GM19043 (cell line): ENCODE measurements at regions not wholly inside any gene's neighbourhood (a gene's known extent, or its start where the extent isn't known, plus 50 kb on each side); places are given as distances from the start of the nearest gene placed in this dataset.
"Not testable (repeated sequence)": the region's sequence is repeated elsewhere in the genome, so short reads cannot be mapped to it uniquely, and the experiment has no call there.

Experiments
- ATAC-seq: cut with Tn5 transposase; IDR thresholded peaks from one replicate; pipeline ENCODE4 v1.9.1; 2021; ENCODE audit warnings: low read depth; ENCODE audit not compliant: unreplicated experiment

- no peak for ATAC-seq
Observed at GRCh38 chr22:23384431-23384830, 195.7 kb downstream of the IGLL1 start.

DNA sequence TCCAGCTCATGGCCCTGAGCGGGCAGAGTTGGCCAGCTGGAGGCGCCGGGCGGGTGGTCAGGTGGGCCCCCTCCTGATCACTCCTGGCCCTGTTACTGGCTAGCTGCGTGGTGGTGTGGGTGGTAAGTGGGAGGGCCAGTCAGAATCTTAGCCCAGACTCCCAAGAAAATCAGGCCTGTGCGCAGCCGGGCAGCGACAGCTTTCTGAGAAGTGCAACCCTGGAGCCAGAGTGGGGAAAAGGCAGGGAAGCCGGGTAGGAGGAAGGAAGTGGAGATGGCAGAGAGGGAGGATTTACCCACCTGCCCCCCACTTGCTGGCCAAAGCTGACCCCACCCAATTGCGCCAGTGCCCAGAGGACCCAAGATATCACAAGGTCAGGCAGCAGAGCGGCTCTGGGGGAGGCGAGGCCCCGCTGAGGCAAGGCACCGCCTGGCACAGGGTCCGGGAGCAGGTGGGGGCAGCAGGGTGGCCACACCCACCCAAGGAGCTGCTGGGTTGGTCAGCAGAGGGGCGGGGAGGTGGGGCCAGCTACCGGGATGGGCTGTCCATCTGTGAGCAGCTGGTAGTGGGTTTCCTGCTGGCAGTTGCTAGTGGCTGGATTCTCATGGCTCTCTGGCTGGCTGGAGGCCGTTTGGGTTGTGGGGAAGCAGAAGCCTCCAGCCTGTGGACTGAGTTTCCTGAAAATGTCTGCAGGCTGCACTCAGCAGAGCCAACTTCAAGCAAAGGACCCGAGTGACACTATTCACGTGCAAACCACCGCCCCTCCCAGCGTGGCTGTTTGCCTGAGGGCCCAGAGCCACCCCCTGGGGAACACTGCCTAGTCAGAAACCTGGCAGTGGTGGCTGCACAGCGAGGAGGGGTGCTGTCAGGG lies 196.4 kb downstream of the IGLL1 start:
- no peak for ATAC-seq

GRCh38 chr22:23382428-23383218 lies 197.5 kb downstream of the IGLL1 start:
- ATAC-seq, result no peak

GRCh38 chr22:23381661-23382427 lies 198.2 kb downstream of the IGLL1 start:
- ATAC-seq, result no peak

DNA sequence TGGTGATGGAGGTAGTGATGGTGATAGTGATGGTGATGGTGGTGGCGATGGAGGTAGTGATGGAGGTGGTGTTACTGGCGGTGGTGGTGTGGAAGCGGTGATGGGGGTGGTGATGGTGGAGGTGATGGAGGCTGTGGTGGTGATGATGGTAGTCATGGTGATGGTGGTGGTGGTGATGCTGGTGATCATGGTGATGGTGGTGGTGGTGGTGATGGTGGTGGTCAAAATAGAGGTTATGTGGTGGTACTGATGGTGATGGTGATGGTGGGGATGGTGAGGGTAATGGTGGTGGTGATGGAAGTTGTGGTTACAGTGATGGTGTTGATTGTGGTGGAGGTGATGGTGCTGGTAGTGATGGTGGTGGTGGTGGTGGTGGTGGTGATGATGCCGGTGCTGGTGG lies 199.2 kb downstream of the IGLL1 start:
- ATAC-seq, result no peak

DNA sequence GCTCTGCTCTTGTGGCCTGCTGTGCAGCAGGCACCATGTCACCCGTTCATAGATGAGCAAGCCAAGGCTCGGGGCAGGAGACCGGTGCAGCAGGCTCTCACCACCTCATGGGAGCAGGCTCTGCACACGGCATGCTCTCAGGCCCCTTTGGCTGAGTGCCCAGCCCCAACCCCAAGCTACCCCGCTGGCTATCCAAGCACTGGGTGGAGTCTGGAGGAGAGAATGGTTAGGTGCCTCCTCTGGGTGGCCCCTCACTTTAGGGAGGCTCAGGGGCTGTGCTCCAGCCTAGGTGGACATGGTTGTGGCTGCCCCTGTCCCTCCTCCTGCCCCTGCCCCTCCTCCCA lies 199.9 kb downstream of the IGLL1 start:
- no peak for ATAC-seq

GRCh38 chr22:23379540-23380229 lies 199.4 kb downstream of the BCR start:
- not testable (repeated sequence) for ATAC-seq

DNA sequence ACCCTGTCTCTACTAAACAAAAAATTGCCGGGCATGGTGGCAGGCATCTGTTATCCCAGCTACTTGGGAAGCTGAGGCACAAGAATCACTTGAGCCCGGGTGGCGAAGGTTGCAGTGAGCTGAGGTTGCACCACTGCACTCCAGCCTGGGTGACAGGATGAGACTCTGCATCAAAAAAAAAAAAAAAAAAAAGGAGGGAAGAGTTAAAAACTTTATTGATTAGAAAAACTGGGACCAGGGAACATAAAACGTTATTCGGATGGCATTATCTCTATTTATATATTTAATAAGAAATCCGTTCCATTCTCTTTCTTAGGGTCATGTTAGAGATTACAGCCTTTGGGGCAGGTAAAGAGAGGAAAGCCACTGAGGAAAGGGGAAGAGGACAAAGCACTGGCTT lies 197.5 kb downstream of the BCR start:
- ATAC-seq, result no peak

GRCh38 chr22:23376256-23376655 lies 195.9 kb downstream of the BCR start:
- ATAC-seq, result no peak

DNA sequence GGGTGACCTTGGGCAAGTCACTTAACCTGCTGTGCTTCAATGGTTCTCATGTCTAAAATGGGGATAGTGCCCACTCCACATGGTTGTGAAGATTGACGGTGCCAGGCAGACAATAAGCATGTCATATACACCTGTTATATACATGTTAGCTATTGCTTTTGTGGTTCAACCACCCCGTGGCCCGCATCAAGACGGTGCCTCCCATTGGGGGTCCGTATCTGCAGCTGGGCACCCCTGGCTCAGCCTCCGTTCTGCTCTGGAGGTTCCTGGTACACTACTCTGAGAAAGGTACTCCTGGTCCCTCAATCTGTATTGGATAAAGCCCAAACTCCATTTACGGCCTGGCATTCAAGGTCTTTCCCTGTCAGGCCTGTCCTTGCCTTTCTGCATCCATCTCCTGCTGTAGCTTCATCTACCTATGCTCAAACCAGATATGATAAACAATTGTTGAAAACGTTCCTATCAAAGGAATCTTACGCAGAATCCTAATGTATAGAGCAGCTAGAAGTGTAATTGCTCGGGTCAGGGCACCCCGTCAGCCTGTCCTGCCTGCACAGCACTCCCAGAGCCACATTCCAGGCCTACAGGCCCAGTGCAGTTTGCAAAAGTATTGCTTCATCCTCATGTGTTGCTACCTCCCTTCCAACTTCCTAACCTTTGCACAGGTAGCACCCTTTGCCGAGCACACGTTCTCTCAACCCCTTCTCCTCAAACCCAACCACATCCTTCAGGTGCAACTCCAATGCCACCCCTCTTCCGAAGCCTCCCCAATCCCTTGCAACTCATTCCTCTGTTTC lies 194.9 kb downstream of the BCR start:
- no peak for ATAC-seq

- ATAC-seq, result no peak
Observed at GRCh38 chr22:23373601-23374000, 193.3 kb downstream of the BCR start.

GRCh38 chr22:23370251-23370650 lies 189.9 kb downstream of the BCR start:
- no peak for ATAC-seq

DNA sequence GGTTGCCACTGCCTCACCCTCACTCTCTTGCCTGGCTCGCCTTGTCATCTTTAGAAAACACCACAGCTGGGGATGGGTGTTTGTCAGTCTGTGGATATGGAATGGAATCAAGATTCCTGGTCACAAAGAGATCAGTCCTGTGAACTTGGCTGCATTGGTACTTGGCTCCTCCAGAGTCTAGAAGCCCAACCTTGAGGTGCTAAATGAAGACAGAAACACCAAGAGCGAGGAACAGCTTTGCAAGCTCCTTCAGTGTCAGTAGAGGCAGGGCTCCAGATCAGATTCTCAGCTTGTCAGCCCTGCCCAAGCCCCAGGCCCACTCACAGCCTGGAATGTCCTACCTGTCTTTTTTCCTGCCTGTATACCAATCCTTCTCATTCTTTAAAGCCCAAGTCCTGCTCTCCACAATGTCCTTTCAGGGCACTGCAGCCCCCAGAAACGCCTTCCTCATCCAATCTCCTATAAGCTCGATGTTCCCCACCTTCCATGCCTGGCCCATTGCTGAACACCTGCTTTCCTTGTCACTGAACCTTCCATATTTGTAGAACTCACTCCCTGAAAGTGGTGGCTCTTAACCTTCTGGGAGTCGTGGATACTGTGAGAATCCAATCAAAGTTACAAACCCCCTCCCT lies 188.9 kb downstream of the BCR start:
- ATAC-seq, result no peak
